GM18499 (cell line): ENCODE measurements at regions not wholly inside any gene's neighbourhood (a gene's known extent, or its start where the extent isn't known, plus 50 kb on each side); places are given as distances from the start of the nearest gene placed in this dataset.

Experiments used
- ATAC-seq: cut with Tn5 transposase; IDR thresholded peaks from one replicate; pipeline ENCODE4 v1.9.1; 2021; ENCODE audit warnings: moderate number of reproducible peaks; ENCODE audit not compliant: insufficient read depth, unreplicated experiment

- no peak for ATAC-seq
Measured at GRCh38 chr2:43129676-43130547, 96.5 kb downstream of the ZFP36L2 start.

GRCh38 chr2:43128559-43128955, 97.8 kb downstream of the ZFP36L2 start:
- no peak for ATAC-seq

- ATAC-seq: no peak
Measured at GRCh38 chr2:43127941-43128558, 98.4 kb downstream of the ZFP36L2 start.

- ATAC-seq: no peak
Measured at GRCh38 chr2:43127208-43127940, 99.0 kb downstream of the ZFP36L2 start.

- ATAC-seq: no peak
Measured at GRCh38 chr2:43126817-43127207, 99.6 kb downstream of the ZFP36L2 start.

- no peak for ATAC-seq
Measured at GRCh38 chr2:43125090-43125998, 101.1 kb downstream of the ZFP36L2 start.

- ATAC-seq: no peak
Measured at GRCh38 chr2:43124687-43125057, 101.7 kb downstream of the ZFP36L2 start.

GRCh38 chr2:43123981-43124686, 102.3 kb downstream of the ZFP36L2 start:
- no peak for ATAC-seq

- no peak for ATAC-seq
Measured at GRCh38 chr2:43123486-43123885, 102.9 kb downstream of the ZFP36L2 start.

GRCh38 chr2:43123028-43123427, 103.4 kb downstream of the ZFP36L2 start:
- no peak for ATAC-seq

- no peak for ATAC-seq
Measured at GRCh38 chr2:43121580-43122314, 104.7 kb downstream of the ZFP36L2 start.

- ATAC-seq: no peak
Measured at GRCh38 chr2:43119303-43119702, 107.1 kb downstream of the ZFP36L2 start.

- no peak for ATAC-seq
Measured at GRCh38 chr2:43117521-43118143, 108.8 kb downstream of the ZFP36L2 start.

GRCh38 chr2:43116988-43117387, 109.4 kb downstream of the ZFP36L2 start:
- no peak for ATAC-seq

GRCh38 chr2:43115881-43116280, 110.5 kb downstream of the ZFP36L2 start:
- ATAC-seq: no peak

- ATAC-seq: no peak
Measured at GRCh38 chr2:43114210-43114609, 112.2 kb downstream of the ZFP36L2 start.

- no peak for ATAC-seq
Measured at GRCh38 chr2:43111788-43112554, 114.4 kb downstream of the ZFP36L2 start.

GRCh38 chr2:43110442-43110871, 115.9 kb downstream of the ZFP36L2 start:
- no peak for ATAC-seq
